H9 (cell line): ENCODE measurements at regions not wholly inside any gene's neighbourhood (a gene's known extent, or its start where the extent isn't known, plus 50 kb on each side); places are given as distances from the start of the nearest gene placed in this dataset.

ENCODE experiments used
- DNase-seq: peaks from one replicate; pipeline ENCODE4 v3.0.0-alpha.2; 2017
- H2AFZ ChIP-seq: one replicate; pipeline ENCODE4 v1.6.1; 2013; ENCODE audit warnings: mild to moderate bottlenecking, low read length, control low read depth, moderate library complexity
- H2AK5ac ChIP-seq: 2 replicates; pipeline ENCODE4 v1.6.1; 2013; ENCODE audit warnings: low read length, control low read depth, mixed read lengths; ENCODE audit not compliant: insufficient read length
- H2BK120ac ChIP-seq: one replicate; pipeline ENCODE4 v1.6.1; 2013; ENCODE audit warnings: low read depth, mild to moderate bottlenecking, low read length, control low read depth, inconsistent platforms; ENCODE audit not compliant: poor library complexity, severe bottlenecking
- H2BK12ac ChIP-seq: 2 replicates; pipeline ENCODE4 v1.6.1; 2013; ENCODE audit warnings: low read length, control low read depth, mixed read lengths, low read depth; ENCODE audit not compliant: insufficient read length
- H2BK15ac ChIP-seq: 2 replicates; pipeline ENCODE4 v1.6.1; 2013; ENCODE audit warnings: low read depth, low read length, control low read depth
- H2BK20ac ChIP-seq: one replicate; pipeline ENCODE4 v1.6.1; 2013; ENCODE audit warnings: low read depth, mild to moderate bottlenecking, low read length, control low read depth, inconsistent platforms; ENCODE audit not compliant: poor library complexity, severe bottlenecking
- H2BK5ac ChIP-seq: 2 replicates; pipeline ENCODE4 v1.6.1; 2013; ENCODE audit warnings: low read length, control low read depth, mixed read lengths; ENCODE audit not compliant: insufficient read length
- H3K14ac ChIP-seq: 2 replicates; pipeline ENCODE4 v1.6.1; 2013; ENCODE audit warnings: low read length, control low read depth; ENCODE audit not compliant: insufficient read depth
- H3K18ac ChIP-seq: 2 replicates; pipeline ENCODE4 v1.6.1; 2013; ENCODE audit warnings: low read depth, mild to moderate bottlenecking, mixed read lengths, low read length, control low read depth; ENCODE audit not compliant: insufficient read length
- H3K23ac ChIP-seq: 2 replicates; pipeline ENCODE4 v1.6.1; 2013; ENCODE audit warnings: low read length, control low read depth, mixed read lengths, low read depth; ENCODE audit not compliant: insufficient read length
- H3K23me2 ChIP-seq: 2 replicates; pipeline ENCODE4 v1.6.1; 2013; ENCODE audit warnings: low read depth, mild to moderate bottlenecking, mixed read lengths, low read length, control low read depth; ENCODE audit not compliant: insufficient read length, poor library complexity, severe bottlenecking
- H3K27ac ChIP-seq: 2 replicates; pipeline ENCODE4 v1.5.1; 2013; ENCODE audit warnings: low read length, control low read depth, mixed read lengths, low read depth; ENCODE audit not compliant: insufficient read length
- H3K27me3 ChIP-seq: 2 replicates; pipeline ENCODE4 v1.6.1; 2013; ENCODE audit warnings: low read length, control low read depth, inconsistent platforms; ENCODE audit not compliant: insufficient read depth
- H3K4ac ChIP-seq: 2 replicates; pipeline ENCODE4 v1.6.1; 2013; ENCODE audit warnings: low read depth, mild to moderate bottlenecking, control low read depth, inconsistent platforms, low read length, moderate library complexity
- H3K4me1 ChIP-seq: 2 replicates; pipeline ENCODE4 v1.6.1; 2013; ENCODE audit warnings: low read length, control low read depth, inconsistent platforms; ENCODE audit not compliant: insufficient read depth
- H3K4me2 ChIP-seq: 2 replicates; pipeline ENCODE4 v1.6.1; 2013; ENCODE audit warnings: low read length, control low read depth, mixed read lengths; ENCODE audit not compliant: insufficient read length, insufficient read depth
- H3K56ac ChIP-seq: 2 replicates; pipeline ENCODE4 v1.6.1; 2013; ENCODE audit warnings: low read depth, mild to moderate bottlenecking, mixed read lengths, low read length, control low read depth; ENCODE audit not compliant: insufficient read length
- H3K79me1 ChIP-seq: 2 replicates; pipeline ENCODE4 v1.6.1; 2013; ENCODE audit warnings: low read depth, mild to moderate bottlenecking, moderate library complexity, low read length, control low read depth, inconsistent platforms; ENCODE audit not compliant: insufficient read depth, poor library complexity, severe bottlenecking
- H3K79me2 ChIP-seq: 2 replicates; pipeline ENCODE4 v1.6.1; 2013; ENCODE audit warnings: low read length, control low read depth, inconsistent platforms; ENCODE audit not compliant: insufficient read depth
- H3K9ac ChIP-seq: 2 replicates; pipeline ENCODE4 v1.6.1; 2013; ENCODE audit warnings: low read length, control low read depth, mixed read lengths; ENCODE audit not compliant: insufficient read length; ENCODE audit errors: extremely low read depth
- H3K9me3 ChIP-seq: one replicate; pipeline ENCODE4 v1.6.1; 2013; ENCODE audit warnings: low read depth, low read length, inconsistent platforms; ENCODE audit not compliant: control insufficient read depth
- H3T11ph ChIP-seq: one replicate; pipeline ENCODE4 v1.6.1; 2013; ENCODE audit warnings: mild to moderate bottlenecking, low read length, control low read depth, inconsistent platforms
- H4K20me1 ChIP-seq: one replicate; pipeline ENCODE4 v1.6.1; 2013; ENCODE audit not compliant: control insufficient read depth, insufficient read length, insufficient read depth
- H4K5ac ChIP-seq: 2 replicates; pipeline ENCODE4 v1.6.1; 2013; ENCODE audit warnings: low read depth, mild to moderate bottlenecking, mixed read lengths, low read length, control low read depth; ENCODE audit not compliant: insufficient read length
- H4K8ac ChIP-seq: replicated peaks from 2 replicates; pipeline ENCODE4 v1.6.1; 2013; ENCODE audit warnings: low read length, control low read depth, mixed read lengths, low read depth; ENCODE audit not compliant: insufficient read length
- H4K91ac ChIP-seq: 2 replicates; pipeline ENCODE4 v1.6.1; 2013; ENCODE audit warnings: low read depth, mild to moderate bottlenecking, moderate library complexity, mixed read lengths, low read length, control low read depth; ENCODE audit not compliant: insufficient read length
- H3K27ac Mint-ChIP-seq, 3 experiments: 2 replicates in 2 of 3; 3 replicates in 1 of 3; pipeline ENCODE4 v1.8.0; 2020 to 2021; ENCODE audit warnings: mixed read lengths in 3 of 3, mild to moderate bottlenecking in 1 of 3, moderate library complexity in 1 of 3
- H3K27me3 Mint-ChIP-seq: 2 replicates; pipeline ENCODE4 v1.8.0; 2021; ENCODE audit warnings: low read depth, mild to moderate bottlenecking, moderate library complexity, mixed read lengths
- H3K36me3 Mint-ChIP-seq, 3 experiments: 2 replicates in 2 of 3; 3 replicates in 1 of 3; pipeline ENCODE4 v1.8.0; 2020 to 2021; ENCODE audit warnings: low read depth in 3 of 3, mixed read lengths in 3 of 3; ENCODE audit not compliant: insufficient read depth in 1 of 3
- H3K4me1 Mint-ChIP-seq, 2 experiments: 2 replicates each; pipeline ENCODE4 v1.8.0; 2020; ENCODE audit warnings: mixed read lengths in 2 of 2
- H3K4me3 Mint-ChIP-seq, 2 experiments: 2 replicates in 1 of 2; 3 replicates in 1 of 2; pipeline ENCODE4 v1.8.0; 2020 to 2021; ENCODE audit warnings: mild to moderate bottlenecking in 2 of 2, mixed read lengths in 2 of 2, moderate library complexity in 1 of 2
- H3K9me3 Mint-ChIP-seq, 2 experiments: 2 replicates in 1 of 2; 3 replicates in 1 of 2; pipeline ENCODE4 v1.8.0; 2020; ENCODE audit warnings: mild to moderate bottlenecking in 2 of 2, mixed read lengths in 2 of 2, moderate library complexity in 1 of 2
- CTCF ChIP-seq: fragments of 200-600 bp; sonication (generic); conservative IDR thresholded peaks from 3 replicates; pipeline ENCODE4 v1.8.0; 2021; ENCODE audit warnings: antibody characterized with exemption, mild to moderate bottlenecking
- WGBS: extraction: QIAGEN DNeasy Blood & Tissue Kit; methylation state at CpG from one replicate; pipeline ENCODE4 v1.1.7; 2013; ENCODE audit warnings: missing lambda C conversion rate, low lambda C conversion rate, mixed read lengths; ENCODE audit not compliant: insufficient read length; ENCODE audit errors: extremely low coverage; 5-methylcytosine and 5-hydroxymethylcytosine counted together

- Mint-ChIP-seq H3K27ac (peak overlapping the region in 1 of 3 experiments; percentile 54; a peak in 2 of 7 replicates), H3K9me3 (no peaks in the 10 kb centered on the region), H3K4me1 (peaks cover 16 to 22% of the 10 kb centered on the region in 2 experiments), H3K4me3 (no peak overlapping the region), H3K27me3 (no peaks in the 10 kb centered on the region), H3K36me3 (no peaks in the 10 kb centered on the region)
- no peak overlapping the region for H3T11ph ChIP-seq
- no CpG with 5 or more reads among the region's 2 CpGs for WGBS
- H3K9ac ChIP-seq, result no peak overlapping the region
- H3K23me2 ChIP-seq, result no peaks in the 10 kb centered on the region
- no peak overlapping the region for H2BK20ac ChIP-seq
- H3K14ac ChIP-seq, result no peak overlapping the region
- H3K79me2 ChIP-seq, result no peaks in the 10 kb centered on the region
- H3K4ac ChIP-seq, result no peak overlapping the region
- H3K18ac ChIP-seq, result no peak overlapping the region
- no peak overlapping the region for H2BK5ac ChIP-seq
- H2AFZ ChIP-seq, result no peak overlapping the region
- no peak overlapping the region for H3K23ac ChIP-seq
- no peak for TF ChIP-seq CTCF
- no peak overlapping the region for H4K8ac ChIP-seq
- no peak overlapping the region for H2BK12ac ChIP-seq
- H2AK5ac ChIP-seq, result no peak overlapping the region
- no peak overlapping the region for H4K5ac ChIP-seq
- H2BK120ac ChIP-seq, result no peak overlapping the region
- no peak overlapping the region for H2BK15ac ChIP-seq
- no peak overlapping the region for H4K91ac ChIP-seq
- no peak overlapping the region for H3K27ac ChIP-seq
- H3K79me1 ChIP-seq, result no peaks in the 10 kb centered on the region
- no peak overlapping the region for H3K4me2 ChIP-seq
- H3K9me3 ChIP-seq, result no peaks in the 10 kb centered on the region
- H3K27me3 ChIP-seq, result no peaks in the 10 kb centered on the region
- peaks cover 2% of the 10 kb centered on the region; the same call in 1 of the 2 replicates for H3K4me1 ChIP-seq
- no peak for DNase-seq
- no peak overlapping the region for H3K56ac ChIP-seq
- H4K20me1 ChIP-seq, result no peaks in the 10 kb centered on the region
Observed at GRCh38 chr13:78993792-78994191, 334.8 kb upstream of the OBI1 start.
